ENCODE measurements at regions not wholly inside any gene's neighbourhood (a gene's known extent, or its start where the extent isn't known, plus 50 kb on each side); places are given as distances from the start of the nearest gene placed in this dataset.

- TF ChIP-seq CTCF (IDR thresholded peaks at IDR 0.05 in 8 of 11, conservative IDR thresholded peaks at IDR 0.05 in 3 of 11) = no peak
- TF ChIP-seq POLR2A (IDR thresholded peaks at IDR 0.05) = no peak
These were observed 212.2 kb upstream of the LRRN1 start for GRCh38 chr3:3586843-3587646.
